Caco-2 (cell line): ENCODE measurements at regions not wholly inside any gene's neighbourhood (a gene's known extent, or its start where the extent isn't known, plus 50 kb on each side); places are given as distances from the start of the nearest gene placed in this dataset.

ENCODE experiments used
- BruUV-seq: library from RNA; stranded (reverse); fragments of 400-500 nt; replicated peaks from 2 replicates; lab custom pipeline; 2021; lab: Mats Ljungman, UMichigan
- CTCF ChIA-PET: fragments of 300-600 bp; sonication (Branson Sonifier 250); formaldehyde crosslinking; loops from one replicate; lab custom pipeline; 2022; ENCODE audit warnings: antibody characterized with exemption; lab: Charles Lee
- POLR2A ChIA-PET: fragments of 300-600 bp; sonication (Branson Sonifier 250); formaldehyde crosslinking; loops from one replicate; lab custom pipeline; 2022; ENCODE audit warnings: antibody characterized with exemption; lab: Charles Lee
- DNase-seq, 2 experiments: peaks; one replicate each; pipeline versions ENCODE4 v3.0.0 to v3.0.0-alpha.2; 2020 to 2022
- H3K27me3 ChIP-seq: replicated peaks from 2 replicates; pipeline ENCODE4 v1.6.0; 2011; ENCODE audit warnings: low read length; ENCODE audit not compliant: control insufficient read depth, insufficient read depth
- H3K36me3 ChIP-seq: 2 replicates; pipeline ENCODE4 v1.5.1; 2011; ENCODE audit warnings: low read length; ENCODE audit not compliant: control insufficient read depth, insufficient read depth
- H3K4me1 ChIP-seq: fragments of 250-450 bp; sonication (Bioruptor Pico); 2 replicates; pipeline ENCODE4 v1.5.1; 2020; ENCODE audit warnings: mild to moderate bottlenecking
- H3K4me3 ChIP-seq: 2 replicates; pipeline ENCODE4 v1.5.1; 2011; ENCODE audit warnings: low read depth, mild to moderate bottlenecking, control low read depth, low read length
- H3K9me3 ChIP-seq: fragments of 250-450 bp; sonication (Bioruptor Pico); 2 replicates; pipeline ENCODE4 v1.5.1; 2020; ENCODE audit warnings: mild to moderate bottlenecking, moderate library complexity
- H3K27ac Mint-ChIP-seq: one replicate; pipeline ENCODE4 v1.8.0; 2022; ENCODE audit warnings: mixed read lengths; ENCODE audit not compliant: unreplicated experiment
- H3K27me3 Mint-ChIP-seq: one replicate; pipeline ENCODE4 v1.8.0; 2022; ENCODE audit warnings: mixed read lengths; ENCODE audit not compliant: insufficient read depth, unreplicated experiment
- H3K36me3 Mint-ChIP-seq: one replicate; pipeline ENCODE4 v1.8.0; 2022; ENCODE audit warnings: mild to moderate bottlenecking, mixed read lengths; ENCODE audit not compliant: insufficient read depth, unreplicated experiment
- H3K4me1 Mint-ChIP-seq: one replicate; pipeline ENCODE4 v1.8.0; 2022; ENCODE audit warnings: low read depth, mixed read lengths; ENCODE audit not compliant: unreplicated experiment
- H3K4me3 Mint-ChIP-seq: one replicate; pipeline ENCODE4 v1.8.0; 2022; ENCODE audit warnings: mild to moderate bottlenecking, moderate library complexity, mixed read lengths; ENCODE audit not compliant: unreplicated experiment
- H3K9me3 Mint-ChIP-seq: one replicate; pipeline ENCODE4 v1.8.0; 2022; ENCODE audit warnings: mixed read lengths; ENCODE audit not compliant: unreplicated experiment
- intact Hi-C: fragments of 100-400 bp; cut with micrococcal nuclease; formaldehyde crosslinking; loops from one replicate; pipeline ENCODE4 v1.10.0; 2022; ENCODE audit not compliant: unreplicated experiment
- TF ChIP-seq, protein P1 (sequence below), 2 experiments: fragments of 200-600 bp in 1 of 2; IDR thresholded peaks; 1 replicate in 1 of 2; 2 replicates in 1 of 2; pipeline versions ENCODE4 v1.5.1 to v1.8.0; 2011 to 2022; ENCODE audit warnings: antibody characterized with exemption in 1 of 2, control low read depth in 1 of 2, inconsistent platforms in 1 of 2, low read depth in 1 of 2, low read length in 1 of 2, mild to moderate bottlenecking in 1 of 2, moderate library complexity in 1 of 2; ENCODE audit not compliant: insufficient read depth in 1 of 2, severe bottlenecking in 1 of 2, unreplicated experiment in 1 of 2

DNA sequence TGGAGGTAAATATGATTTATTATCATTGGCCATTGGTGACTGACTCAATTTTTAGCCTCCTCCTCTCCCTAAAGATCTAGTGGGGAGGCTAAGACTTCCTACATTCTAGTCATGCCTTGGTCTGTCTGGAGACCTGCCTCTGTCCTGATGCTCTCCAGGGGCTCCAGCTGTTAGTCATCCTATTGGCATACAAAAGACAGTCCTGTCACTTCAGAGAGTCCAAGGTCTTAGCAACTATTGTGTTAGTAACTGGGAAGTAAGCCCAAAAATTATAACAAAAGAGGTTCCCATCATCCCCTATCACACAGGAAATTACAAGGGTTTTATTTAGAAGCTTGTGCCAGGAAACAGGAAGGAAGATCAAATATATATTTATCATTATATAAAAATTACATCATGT, 400.6 kb upstream of the VSTM2A start:
- H3K4me3 Mint-ChIP-seq = no peak overlapping the region
- H3K9me3 Mint-ChIP-seq = no peaks in the 10 kb centered on the region
- H3K27ac Mint-ChIP-seq = no peak overlapping the region
- BruUV-seq = no TSS peak
- no peaks in the 10 kb centered on the region for H3K4me1 Mint-ChIP-seq
- TF ChIP-seq, protein P1, sequence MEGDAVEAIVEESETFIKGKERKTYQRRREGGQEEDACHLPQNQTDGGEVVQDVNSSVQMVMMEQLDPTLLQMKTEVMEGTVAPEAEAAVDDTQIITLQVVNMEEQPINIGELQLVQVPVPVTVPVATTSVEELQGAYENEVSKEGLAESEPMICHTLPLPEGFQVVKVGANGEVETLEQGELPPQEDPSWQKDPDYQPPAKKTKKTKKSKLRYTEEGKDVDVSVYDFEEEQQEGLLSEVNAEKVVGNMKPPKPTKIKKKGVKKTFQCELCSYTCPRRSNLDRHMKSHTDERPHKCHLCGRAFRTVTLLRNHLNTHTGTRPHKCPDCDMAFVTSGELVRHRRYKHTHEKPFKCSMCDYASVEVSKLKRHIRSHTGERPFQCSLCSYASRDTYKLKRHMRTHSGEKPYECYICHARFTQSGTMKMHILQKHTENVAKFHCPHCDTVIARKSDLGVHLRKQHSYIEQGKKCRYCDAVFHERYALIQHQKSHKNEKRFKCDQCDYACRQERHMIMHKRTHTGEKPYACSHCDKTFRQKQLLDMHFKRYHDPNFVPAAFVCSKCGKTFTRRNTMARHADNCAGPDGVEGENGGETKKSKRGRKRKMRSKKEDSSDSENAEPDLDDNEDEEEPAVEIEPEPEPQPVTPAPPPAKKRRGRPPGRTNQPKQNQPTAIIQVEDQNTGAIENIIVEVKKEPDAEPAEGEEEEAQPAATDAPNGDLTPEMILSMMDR (IDR thresholded peaks at IDR 0.05; ENCODE audit: insufficient read depth in 1 of 2, low read depth in 1 of 2, low read length in 1 of 2, severe bottlenecking in 1 of 2, unreplicated experiment in 1 of 2) = no peak
- Histone ChIP-seq H3K9me3 (no peaks in the 10 kb centered on the region), H3K4me1 (no peaks in the 10 kb centered on the region), H3K27me3 (no peaks in the 10 kb centered on the region), H3K4me3 (no peak overlapping the region), H3K36me3 (no peaks in the 10 kb centered on the region)
- POLR2A ChIA-PET = no interaction called here
- H3K27me3 Mint-ChIP-seq = no peaks in the 10 kb centered on the region
- CTCF ChIA-PET = no interaction called here
- DNase-seq = no peak
- intact Hi-C loops = no loop called here
- no peaks in the 10 kb centered on the region for H3K36me3 Mint-ChIP-seq

DNA sequence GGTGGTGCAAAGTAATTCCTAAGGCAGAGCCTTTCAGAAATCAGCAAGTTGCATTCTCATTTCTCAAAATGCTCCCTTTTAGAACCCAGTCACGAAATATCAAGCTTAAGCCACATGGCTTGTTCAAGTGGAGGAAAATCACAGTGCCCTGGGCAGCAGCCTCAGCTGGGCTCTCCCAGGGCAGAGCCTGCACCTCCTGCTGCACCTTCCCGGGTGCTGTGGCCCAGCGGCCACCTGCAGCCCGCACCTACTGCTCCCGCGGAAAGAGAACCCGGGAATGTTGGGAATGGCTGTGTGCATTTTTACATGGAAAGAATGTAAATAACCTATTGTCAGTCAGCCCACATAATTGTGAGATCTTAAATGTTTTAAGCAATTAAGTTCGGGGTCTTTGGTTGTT, 396.5 kb upstream of the VSTM2A start:
- ChIA-PET POLR2A (no interaction called here), CTCF (no interaction called here)
- H3K36me3 Mint-ChIP-seq = no peaks in the 10 kb centered on the region

DNA sequence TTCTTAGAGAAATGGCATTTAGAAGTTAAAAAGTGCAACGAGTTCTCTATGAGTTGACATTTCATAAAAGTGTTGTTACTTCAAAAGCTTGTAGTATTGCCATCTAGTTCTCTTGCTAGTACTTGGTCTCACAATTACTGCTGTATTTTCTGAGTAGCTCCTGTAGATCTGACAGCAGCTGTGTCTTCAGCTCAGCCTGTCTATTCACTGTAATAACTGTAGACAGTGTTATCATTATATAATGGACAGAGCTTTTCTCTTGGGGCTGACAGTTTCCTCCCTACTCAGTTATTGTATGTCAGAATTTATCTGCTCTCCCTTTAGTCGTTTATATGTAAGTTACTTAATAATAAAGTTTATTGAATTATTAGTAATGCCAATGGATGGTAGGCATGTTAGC, 388.7 kb upstream of the VSTM2A start:
- intact Hi-C loops = no loop called here
- H3K4me3 ChIP-seq = no peak overlapping the region
- H3K4me1 ChIP-seq = no peaks in the 10 kb centered on the region
- H3K27me3 ChIP-seq = no peaks in the 10 kb centered on the region
- H3K4me1 Mint-ChIP-seq = no peaks in the 10 kb centered on the region
- no peak for DNase-seq
- CTCF ChIA-PET = no interaction called here
- no TSS peak for BruUV-seq
- H3K9me3 ChIP-seq = no peaks in the 10 kb centered on the region
- no peaks in the 10 kb centered on the region for H3K36me3 ChIP-seq
- H3K9me3 Mint-ChIP-seq = no peaks in the 10 kb centered on the region
- no peak overlapping the region for H3K27ac Mint-ChIP-seq
- H3K27me3 Mint-ChIP-seq = no peaks in the 10 kb centered on the region
- H3K4me3 Mint-ChIP-seq = no peak overlapping the region
- TF ChIP-seq, protein P1 (IDR thresholded peaks at IDR 0.05; ENCODE audit: insufficient read depth in 1 of 2, low read depth in 1 of 2, low read length in 1 of 2, severe bottlenecking in 1 of 2, unreplicated experiment in 1 of 2) = no peak
- H3K36me3 Mint-ChIP-seq = no peaks in the 10 kb centered on the region
- POLR2A ChIA-PET = no interaction called here

More for the DNA sequence above, 396.5 kb upstream of the VSTM2A start:
- H3K9me3 Mint-ChIP-seq = no peaks in the 10 kb centered on the region
- H3K4me1 Mint-ChIP-seq = no peaks in the 10 kb centered on the region
- H3K27me3 Mint-ChIP-seq = no peaks in the 10 kb centered on the region
- Histone ChIP-seq H3K4me3 (no peak overlapping the region), H3K9me3 (no peaks in the 10 kb centered on the region), H3K36me3 (no peaks in the 10 kb centered on the region), H3K27me3 (no peaks in the 10 kb centered on the region), H3K4me1 (no peaks in the 10 kb centered on the region)
- BruUV-seq = no TSS peak
- intact Hi-C loops = no loop called here
- no peak overlapping the region for H3K4me3 Mint-ChIP-seq
- H3K27ac Mint-ChIP-seq = no peak overlapping the region
- TF ChIP-seq, protein P1 (IDR thresholded peaks at IDR 0.05; ENCODE audit: insufficient read depth in 1 of 2, low read depth in 1 of 2, low read length in 1 of 2, severe bottlenecking in 1 of 2, unreplicated experiment in 1 of 2) = no peak
- DNase-seq = no peak
